OCI-LY1 (cell line): ENCODE measurements at regions not wholly inside any gene's neighbourhood (a gene's known extent, or its start where the extent isn't known, plus 50 kb on each side); places are given as distances from the start of the nearest gene placed in this dataset.

Experiments
- H2AFZ ChIP-seq: fragments of 200-600 bp; sonication (generic), shearing (Covaris generic); 2 replicates; pipeline ENCODE4 v1.6.0; 2014; ENCODE audit warnings: antibody characterized with exemption, mild to moderate bottlenecking, low read length
- H3F3A ChIP-seq: fragments of 200-600 bp; sonication (generic), shearing (Covaris generic); 2 replicates; pipeline ENCODE4 v1.6.0; 2014; ENCODE audit warnings: mild to moderate bottlenecking, antibody characterized with exemption, low read length, moderate library complexity; ENCODE audit not compliant: insufficient read depth
- H3K27ac ChIP-seq: fragments of 200-600 bp; sonication (generic); 2 replicates; pipeline ENCODE4 v1.5.1; 2014; ENCODE audit warnings: low read length, mixed run types, mild to moderate bottlenecking, low read depth; ENCODE audit not compliant: poor library complexity, severe bottlenecking
- H3K27me3 ChIP-seq: fragments of 200-600 bp; sonication (generic); 2 replicates; pipeline ENCODE4 v1.6.0; 2014; ENCODE audit warnings: antibody characterized with exemption, mild to moderate bottlenecking, low read length, moderate library complexity; ENCODE audit not compliant: insufficient read depth
- H3K36me3 ChIP-seq: fragments of 200-600 bp; sonication (generic); 2 replicates; pipeline ENCODE4 v1.6.1; 2014; ENCODE audit warnings: mild to moderate bottlenecking, antibody characterized with exemption, low read length, moderate library complexity, mixed read lengths; ENCODE audit not compliant: insufficient read depth
- H3K4me1 ChIP-seq: fragments of 200-600 bp; sonication (generic); 2 replicates; pipeline ENCODE4 v1.5.1; 2014; ENCODE audit warnings: mild to moderate bottlenecking, low read length, moderate library complexity; ENCODE audit not compliant: insufficient read depth, severe bottlenecking
- H3K4me2 ChIP-seq: fragments of 200-600 bp; sonication (generic), shearing (Covaris generic); 2 replicates; pipeline ENCODE4 v1.6.1; 2014; ENCODE audit warnings: low read length
- H3K4me3 ChIP-seq: fragments of 200-600 bp; sonication (generic); 2 replicates; pipeline ENCODE4 v1.5.1; 2014; ENCODE audit warnings: low read length, low read depth, mild to moderate bottlenecking, mixed read lengths; ENCODE audit not compliant: poor library complexity, severe bottlenecking
- H3K79me2 ChIP-seq: fragments of 200-600 bp; shearing (Covaris generic); 2 replicates; pipeline ENCODE4 v1.6.1; 2016; ENCODE audit warnings: mixed run types, low read length, mixed read lengths; ENCODE audit not compliant: insufficient read depth
- H3K9ac ChIP-seq: fragments of 200-600 bp; sonication (generic), shearing (Covaris generic); 2 replicates; pipeline ENCODE4 v1.6.1; 2014; ENCODE audit warnings: mild to moderate bottlenecking, low read length, mixed read lengths
- H3K9me2 ChIP-seq: fragments of 200-600 bp; sonication (generic), shearing (Covaris generic); 2 replicates; pipeline ENCODE4 v1.6.1; 2014; ENCODE audit warnings: low read depth, mild to moderate bottlenecking, low read length, mixed read lengths
- H3K9me3 ChIP-seq: fragments of 200-600 bp; shearing (Covaris generic); 2 replicates; pipeline ENCODE4 v1.6.1; 2014; ENCODE audit warnings: low read length, mixed read lengths
- H4K20me1 ChIP-seq: fragments of 200-600 bp; sonication (generic), shearing (Covaris generic); 2 replicates; pipeline ENCODE4 v1.6.0; 2016; ENCODE audit warnings: mild to moderate bottlenecking, low read length; ENCODE audit not compliant: insufficient read depth
- CTCF ChIP-seq: fragments of 200-600 bp; sonication (generic), shearing (Covaris generic); IDR thresholded peaks from 2 replicates; pipeline ENCODE4 v1.5.1; 2017; ENCODE audit warnings: mild to moderate bottlenecking, antibody characterized with exemption, low read length, moderate library complexity, mixed read lengths
- EZH2 ChIP-seq: fragments of 200-600 bp; sonication (generic), shearing (Covaris generic); IDR thresholded peaks from 2 replicates; pipeline ENCODE4 v1.8.0; 2017; ENCODE audit warnings: borderline replicate concordance, mixed run types, mild to moderate bottlenecking, antibody characterized with exemption, low read length, moderate library complexity, mixed read lengths

DNA sequence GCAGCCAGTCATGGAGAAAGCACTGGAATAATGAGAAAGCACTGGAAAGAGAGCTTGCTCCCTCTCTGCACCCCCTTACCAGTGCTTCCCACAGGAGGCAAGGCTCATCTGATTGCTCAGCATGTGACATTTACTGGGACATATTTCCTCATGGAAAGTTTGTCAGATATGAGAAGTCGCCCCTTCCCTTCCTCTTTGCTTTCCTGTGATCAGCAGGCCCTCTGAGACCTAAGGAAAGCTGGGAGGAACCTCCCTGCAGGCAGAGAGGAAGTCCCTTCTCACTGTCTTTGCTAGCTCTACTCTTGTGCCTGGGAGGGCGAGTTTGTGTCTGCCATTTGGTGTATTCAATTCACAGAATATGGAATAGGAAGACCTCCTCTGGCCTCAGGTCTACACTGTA, 283.8 kb downstream of the ALDH8A1 start:
- no peak for TF ChIP-seq EZH2
- TF ChIP-seq CTCF = no peak
- H3K9me2 ChIP-seq = no peaks in the 10 kb centered on the region

GRCh38 chr6:134665029-134665723, 284.7 kb downstream of the ALDH8A1 start:
- TF ChIP-seq CTCF = no peak
- TF ChIP-seq EZH2 = no peak

More for the DNA sequence above, 283.8 kb downstream of the ALDH8A1 start:
- Histone ChIP-seq H3K4me3 (no peak overlapping the region), H3K4me2 (no peak overlapping the region), H3K9me3 (no peaks in the 10 kb centered on the region), H3K4me1 (no peaks in the 10 kb centered on the region), H3K27ac (no peak overlapping the region), H2AFZ (no peak overlapping the region), H4K20me1 (no peaks in the 10 kb centered on the region), H3K27me3 (no peaks in the 10 kb centered on the region), H3F3A (no peaks in the 10 kb centered on the region), H3K9ac (no peak overlapping the region), H3K36me3 (no peaks in the 10 kb centered on the region), H3K79me2 (no peaks in the 10 kb centered on the region)

DNA sequence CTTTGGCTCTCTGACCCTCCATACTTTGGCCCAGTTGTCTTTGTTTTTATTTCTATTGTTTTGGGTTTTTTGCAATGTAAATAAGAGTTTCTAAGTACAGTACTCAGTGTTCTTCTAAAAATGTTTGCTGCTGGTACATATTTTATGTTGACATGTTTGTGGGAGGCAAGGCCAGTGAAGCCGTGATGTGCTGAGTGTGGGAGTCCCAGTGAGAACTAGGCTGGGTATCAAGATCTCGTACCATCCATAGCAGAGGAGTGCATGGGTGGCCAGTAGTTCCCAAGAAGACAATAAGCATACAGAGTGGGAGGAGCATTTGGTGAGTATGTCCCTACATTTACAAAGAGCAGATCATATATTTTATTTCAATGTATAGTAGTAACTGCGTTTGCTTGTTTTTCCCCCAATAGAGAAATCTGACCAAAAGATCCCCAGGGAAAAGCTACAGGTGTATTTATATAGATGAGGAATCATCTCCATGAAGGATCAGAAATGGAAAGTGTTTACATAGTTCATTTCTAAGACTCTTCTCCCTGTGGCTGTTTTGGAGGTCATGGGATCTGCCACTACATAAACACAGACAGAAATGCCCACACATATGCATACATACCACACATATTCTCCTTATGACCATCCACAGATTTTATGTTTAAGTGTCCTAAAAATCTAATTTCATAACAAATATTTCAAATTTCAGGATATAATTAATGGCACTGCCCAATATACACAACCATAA, 285.9 kb downstream of the ALDH8A1 start:
- Histone ChIP-seq H3K4me3 (no peak overlapping the region), H3K4me1 (no peaks in the 10 kb centered on the region), H3K27ac (no peak overlapping the region), H2AFZ (no peak overlapping the region), H3K79me2 (no peaks in the 10 kb centered on the region), H3K9me2 (no peaks in the 10 kb centered on the region), H3F3A (no peaks in the 10 kb centered on the region), H3K4me2 (no peak overlapping the region), H3K36me3 (no peaks in the 10 kb centered on the region), H4K20me1 (no peaks in the 10 kb centered on the region), H3K9ac (no peak overlapping the region), H3K9me3 (no peaks in the 10 kb centered on the region), H3K27me3 (no peaks in the 10 kb centered on the region)
- no peak for TF ChIP-seq EZH2
- TF ChIP-seq CTCF = no peak

More at GRCh38 chr6:134665029-134665723, 284.7 kb downstream of the ALDH8A1 start:
- H4K20me1 ChIP-seq = no peaks in the 10 kb centered on the region
- no peak overlapping the region for H3K4me2 ChIP-seq
- no peaks in the 10 kb centered on the region for H3K27me3 ChIP-seq
- H3K79me2 ChIP-seq = no peaks in the 10 kb centered on the region
- no peaks in the 10 kb centered on the region for H3K9me2 ChIP-seq
- H3K4me3 ChIP-seq = no peak overlapping the region
- H3K4me1 ChIP-seq = no peaks in the 10 kb centered on the region
- H3F3A ChIP-seq = no peaks in the 10 kb centered on the region
- H3K9me3 ChIP-seq = no peaks in the 10 kb centered on the region
- no peaks in the 10 kb centered on the region for H3K36me3 ChIP-seq
- H3K27ac ChIP-seq = no peak overlapping the region
- no peak overlapping the region for H2AFZ ChIP-seq
- H3K9ac ChIP-seq = no peak overlapping the region
